Mammary epithelial cell (primary cell): ENCODE measurements at regions not wholly inside any gene's neighbourhood (a gene's known extent, or its start where the extent isn't known, plus 50 kb on each side); places are given as distances from the start of the nearest gene placed in this dataset.

ENCODE experiments used
- EZH2 ChIP-seq: IDR thresholded peaks from 2 replicates; pipeline ENCODE4 v1.6.1; 2012; ENCODE audit warnings: low read length, inconsistent platforms, borderline replicate concordance
- TF ChIP-seq, protein P1 (sequence below), 2 donors: IDR thresholded peaks in 1 of 2; conservative IDR thresholded peaks in 1 of 2; 2 replicates each; pipeline ENCODE4 v1.5.1; 2011 to 2012; ENCODE audit warnings: inconsistent platforms in 2 of 2, low read length in 2 of 2, mild to moderate bottlenecking in 2 of 2, control low read depth in 1 of 2, low read depth in 1 of 2; ENCODE audit not compliant: insufficient read depth in 1 of 2; ENCODE audit errors: extremely low read depth in 1 of 2

DNA sequence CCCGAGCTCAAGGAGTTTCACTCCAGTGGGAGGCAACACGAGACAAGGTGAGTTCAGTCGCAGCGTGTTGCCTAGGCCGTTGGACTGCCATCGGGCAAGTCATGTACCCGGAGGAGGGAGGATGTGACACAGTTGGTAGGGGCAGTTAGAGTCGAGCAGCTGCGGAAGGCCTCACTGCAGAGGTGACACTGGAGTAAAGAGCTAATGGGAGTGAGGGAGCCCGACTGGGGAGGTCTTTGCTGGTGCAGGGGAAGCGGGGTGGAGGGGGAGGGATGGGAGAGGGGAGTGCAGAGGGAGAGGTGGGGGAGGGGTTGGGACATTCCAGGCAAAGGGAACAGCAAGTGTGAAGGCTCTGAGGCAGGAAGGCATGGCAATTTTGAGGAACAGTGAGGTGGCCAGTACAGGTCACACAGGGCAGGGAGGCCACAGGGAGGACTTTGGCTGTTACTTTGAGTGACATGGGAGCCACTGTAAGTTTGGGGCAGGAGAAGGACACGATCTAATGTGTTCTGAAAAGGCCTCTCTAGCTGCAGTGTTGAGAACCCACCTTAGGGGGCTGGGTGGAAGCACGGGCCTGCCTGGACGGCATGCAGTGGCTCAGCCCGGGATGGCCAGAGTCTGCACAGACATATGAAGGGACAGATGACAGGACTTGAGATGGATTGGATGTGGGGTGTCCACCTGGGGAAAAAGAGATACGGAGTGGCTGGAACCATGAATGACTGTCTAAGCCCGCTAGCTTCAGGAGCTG is 61.1 kb downstream of the KCNF1 start:
- TF ChIP-seq, protein P1, sequence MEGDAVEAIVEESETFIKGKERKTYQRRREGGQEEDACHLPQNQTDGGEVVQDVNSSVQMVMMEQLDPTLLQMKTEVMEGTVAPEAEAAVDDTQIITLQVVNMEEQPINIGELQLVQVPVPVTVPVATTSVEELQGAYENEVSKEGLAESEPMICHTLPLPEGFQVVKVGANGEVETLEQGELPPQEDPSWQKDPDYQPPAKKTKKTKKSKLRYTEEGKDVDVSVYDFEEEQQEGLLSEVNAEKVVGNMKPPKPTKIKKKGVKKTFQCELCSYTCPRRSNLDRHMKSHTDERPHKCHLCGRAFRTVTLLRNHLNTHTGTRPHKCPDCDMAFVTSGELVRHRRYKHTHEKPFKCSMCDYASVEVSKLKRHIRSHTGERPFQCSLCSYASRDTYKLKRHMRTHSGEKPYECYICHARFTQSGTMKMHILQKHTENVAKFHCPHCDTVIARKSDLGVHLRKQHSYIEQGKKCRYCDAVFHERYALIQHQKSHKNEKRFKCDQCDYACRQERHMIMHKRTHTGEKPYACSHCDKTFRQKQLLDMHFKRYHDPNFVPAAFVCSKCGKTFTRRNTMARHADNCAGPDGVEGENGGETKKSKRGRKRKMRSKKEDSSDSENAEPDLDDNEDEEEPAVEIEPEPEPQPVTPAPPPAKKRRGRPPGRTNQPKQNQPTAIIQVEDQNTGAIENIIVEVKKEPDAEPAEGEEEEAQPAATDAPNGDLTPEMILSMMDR (conservative IDR thresholded peaks at IDR 0.05 in 1 of 2, IDR thresholded peaks at IDR 0.05 in 1 of 2; ENCODE audit: extremely low read depth in 1 of 2, insufficient read depth in 1 of 2, low read depth in 1 of 2, low read length in 2 of 2): no peak
- no peak for TF ChIP-seq EZH2
